Chondrocyte (in vitro differentiated cells): ENCODE measurements at regions not wholly inside any gene's neighbourhood (a gene's known extent, or its start where the extent isn't known, plus 50 kb on each side); places are given as distances from the start of the nearest gene placed in this dataset.
"Not testable (repeated sequence)": the region's sequence is repeated elsewhere in the genome, so short reads cannot be mapped to it uniquely, and the experiment has no call there.

Experiments used
- DNase-seq: peaks from one replicate; pipeline ENCODE4 v3.0.0; 2021; ENCODE audit warnings: mixed read lengths, low spot score
- H3K27ac Mint-ChIP-seq: one replicate; pipeline ENCODE4 v1.8.0; 2021; ENCODE audit warnings: mild to moderate bottlenecking, moderate library complexity, mixed read lengths; ENCODE audit not compliant: unreplicated experiment
- H3K27me3 Mint-ChIP-seq: 2 replicates; pipeline ENCODE4 v1.8.0; 2021; ENCODE audit warnings: low read depth, mixed read lengths
- H3K36me3 Mint-ChIP-seq: 2 replicates; pipeline ENCODE4 v1.8.0; 2021; ENCODE audit warnings: low read depth, mixed read lengths
- H3K4me1 Mint-ChIP-seq: 2 replicates; pipeline ENCODE4 v1.8.0; 2021; ENCODE audit warnings: low read depth, mild to moderate bottlenecking, mixed read lengths
- H3K4me3 Mint-ChIP-seq: one replicate; pipeline ENCODE4 v1.8.0; 2021; ENCODE audit warnings: mild to moderate bottlenecking, moderate library complexity, mixed read lengths; ENCODE audit not compliant: unreplicated experiment
- H3K9me3 Mint-ChIP-seq: 2 replicates; pipeline ENCODE4 v1.8.0; 2021; ENCODE audit warnings: low read depth, mixed read lengths
- CTCF ChIP-seq: fragments of 200-600 bp; sonication (generic); IDR thresholded peaks from 2 replicates; pipeline ENCODE4 v1.5.0; 2021; ENCODE audit warnings: antibody characterized with exemption, mild to moderate bottlenecking, moderate library complexity

GRCh38 chr20:48375804-48376203, 452.0 kb downstream of the PREX1 start:
- no peak overlapping the region for H3K27ac Mint-ChIP-seq

GRCh38 chr20:48374991-48375595, 452.7 kb downstream of the PREX1 start:
- Mint-ChIP-seq H3K4me1 (peaks cover 23% of the 10 kb centered on the region), H3K36me3 (no peaks in the 10 kb centered on the region), H3K27me3 (peaks cover 14% of the 10 kb centered on the region), H3K4me3 (no peak overlapping the region), H3K9me3 (no peaks in the 10 kb centered on the region), H3K27ac (no peak overlapping the region)
- DNase-seq, result no peak
- no peak for TF ChIP-seq CTCF

More at GRCh38 chr20:48375804-48376203, 452.0 kb downstream of the PREX1 start:
- Mint-ChIP-seq H3K4me1 (peaks cover 23% of the 10 kb centered on the region), H3K27me3 (peaks cover 16% of the 10 kb centered on the region), H3K4me3 (no peak overlapping the region), H3K36me3 (no peaks in the 10 kb centered on the region), H3K9me3 (no peaks in the 10 kb centered on the region)
- TF ChIP-seq CTCF, result no peak
- DNase-seq, result no peak

GRCh38 chr20:48374031-48374907, 453.5 kb downstream of the PREX1 start:
- Mint-ChIP-seq H3K27ac (peak overlapping the region; percentile 41), H3K4me1 (peaks cover 23% of the 10 kb centered on the region), H3K27me3 (peaks cover 14% of the 10 kb centered on the region), H3K4me3 (peak overlapping the region; percentile 63)
- not testable (repeated sequence) for DNase-seq, H3K36me3 Mint-ChIP-seq, H3K9me3 Mint-ChIP-seq
- peak; percentile 71 for TF ChIP-seq CTCF

DNA sequence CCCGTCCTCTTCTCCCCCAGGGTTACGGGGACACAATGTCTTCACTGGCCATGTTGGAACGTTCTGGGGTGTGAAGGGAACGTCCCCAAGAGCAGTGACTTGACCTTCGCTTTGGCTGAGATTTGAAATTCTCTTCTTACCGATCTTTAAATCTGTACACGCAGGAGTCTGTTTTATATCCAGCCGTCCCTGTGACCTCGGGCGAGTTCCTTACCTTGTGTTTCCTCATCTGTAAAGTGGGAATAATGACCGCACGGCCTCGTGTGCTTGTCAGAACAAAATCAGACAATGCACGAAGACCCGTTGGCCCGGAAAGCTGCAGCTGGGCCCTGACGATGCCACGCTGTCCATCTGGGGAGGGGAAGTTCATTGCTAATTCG, 454.3 kb downstream of the PREX1 start:
- no peak for DNase-seq
- Mint-ChIP-seq H3K4me1 (peaks cover 23% of the 10 kb centered on the region), H3K4me3 (no peak overlapping the region), H3K27ac (no peak overlapping the region), H3K36me3 (no peaks in the 10 kb centered on the region), H3K9me3 (no peaks in the 10 kb centered on the region), H3K27me3 (peaks cover 18% of the 10 kb centered on the region)
- no peak for TF ChIP-seq CTCF

DNA sequence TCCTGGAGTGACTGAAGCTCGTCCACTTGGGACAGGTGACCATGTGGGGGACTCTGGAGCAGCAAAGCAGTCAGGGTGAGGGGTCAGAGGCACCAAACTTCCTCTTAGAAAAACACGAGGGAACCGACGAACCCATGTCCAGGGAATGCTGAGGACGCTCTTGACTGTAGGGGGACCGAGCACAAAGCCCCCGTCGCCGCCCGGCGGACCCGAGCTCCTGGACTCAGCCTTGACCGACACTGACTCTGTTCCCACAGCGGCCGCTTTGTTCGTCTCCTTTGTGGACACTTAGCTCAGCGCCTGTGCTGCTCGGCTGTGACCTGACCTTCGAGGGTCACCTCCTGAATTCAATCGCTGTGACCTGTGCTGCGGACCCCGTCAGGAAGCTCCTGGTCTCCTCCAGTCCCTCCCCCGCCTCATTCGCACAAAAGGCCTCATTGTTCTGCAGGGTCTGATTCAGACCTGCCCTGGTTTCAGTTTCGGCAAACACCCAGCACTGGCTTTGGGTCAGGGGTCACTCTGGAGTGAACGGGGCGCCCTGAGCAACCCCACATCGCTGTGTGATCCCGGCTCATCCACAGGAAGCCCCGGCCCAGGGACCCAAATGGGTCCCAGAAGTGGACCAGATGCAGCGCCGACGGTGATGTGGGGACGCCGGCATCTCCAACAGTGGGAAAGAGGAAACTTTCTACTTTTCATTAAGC, 454.8 kb downstream of the PREX1 start:
- not testable (repeated sequence) for H3K4me3 Mint-ChIP-seq, DNase-seq, H3K36me3 Mint-ChIP-seq, H3K27ac Mint-ChIP-seq, H3K9me3 Mint-ChIP-seq
- H3K4me1 Mint-ChIP-seq, result peaks cover 23% of the 10 kb centered on the region
- H3K27me3 Mint-ChIP-seq, result peaks cover 18% of the 10 kb centered on the region
